Activated CD4-positive, alpha-beta T cell treated with anti-CD3 and anti-CD28 coated beads for 24 hours (primary cell): ENCODE measurements at regions not wholly inside any gene's neighbourhood (a gene's known extent, or its start where the extent isn't known, plus 50 kb on each side); places are given as distances from the start of the nearest gene placed in this dataset.
"Not testable (repeated sequence)": the region's sequence is repeated elsewhere in the genome, so short reads cannot be mapped to it uniquely, and the experiment has no call there.

Experiments
- DNase-seq, 2 donors: peaks; one replicate each; pipeline ENCODE4 v3.0.0-alpha.2; 2020; ENCODE audit warnings: low read depth in 2 of 2

- no peak for DNase-seq
These were observed 405.5 kb downstream of the MIAT start for GRCh38 chr22:27062910-27063309.

DNA sequence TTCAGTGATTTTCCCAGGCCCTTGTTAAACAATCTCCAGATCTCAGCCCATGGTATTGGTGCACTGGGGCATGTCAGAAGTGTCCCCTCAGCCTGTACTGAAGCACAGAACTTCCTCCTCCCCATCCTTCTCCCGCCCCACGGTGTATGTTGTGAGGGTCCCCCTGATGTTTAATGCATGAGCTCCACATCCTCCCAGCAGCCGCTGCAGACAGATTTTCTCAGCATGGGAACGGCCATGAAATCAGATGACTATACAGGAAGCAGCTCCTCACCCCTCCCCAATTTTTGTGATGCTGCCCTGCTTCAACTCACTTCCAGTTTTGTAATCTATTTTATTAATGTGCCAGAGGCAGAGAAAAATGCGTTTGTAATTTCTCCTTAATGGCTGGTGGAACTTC lies 406.0 kb downstream of the MIAT start:
- no peak for DNase-seq

- no peak for DNase-seq
These were observed 406.5 kb downstream of the MIAT start for GRCh38 chr22:27063841-27064240.

DNA sequence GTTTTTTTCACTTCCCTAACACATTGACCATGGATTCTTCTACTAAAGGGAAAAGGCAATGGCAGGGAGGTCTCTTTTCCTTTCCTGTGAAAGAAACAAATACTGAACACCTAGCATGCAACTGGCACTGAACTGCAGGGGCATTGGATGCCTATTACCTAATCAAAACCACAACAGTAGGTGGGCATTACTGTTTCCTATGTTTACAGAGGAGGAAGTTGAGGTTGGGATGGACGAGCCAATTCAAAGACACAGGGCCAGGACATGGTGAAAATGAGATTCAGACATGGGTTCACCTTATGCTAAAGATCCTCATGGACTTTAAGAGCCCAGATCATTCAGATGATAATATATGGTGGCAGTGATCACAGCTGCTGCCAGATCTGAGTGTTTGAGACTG lies 407.0 kb downstream of the MIAT start:
- no peak for DNase-seq

DNA sequence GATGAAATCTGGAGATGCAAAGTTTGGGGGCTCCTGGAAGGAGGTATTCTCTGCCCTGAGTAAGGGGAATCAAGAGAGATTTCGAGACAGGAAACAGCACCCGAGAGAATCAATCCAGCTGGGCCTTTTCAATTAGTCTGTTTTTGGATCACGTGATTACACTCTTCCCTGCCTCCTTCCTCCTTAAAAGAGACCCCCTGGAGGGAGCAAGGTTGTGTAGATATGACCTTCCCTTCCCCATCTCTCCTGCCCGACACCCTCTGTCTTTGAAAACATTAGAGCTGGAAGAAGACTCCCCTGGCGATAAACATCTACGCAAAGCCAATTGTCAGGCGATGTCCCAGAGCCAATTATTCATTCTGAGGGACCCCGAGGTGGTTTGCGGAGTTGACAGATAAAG lies 407.9 kb downstream of the MIAT start:
- DNase-seq = no peak

GRCh38 chr22:27066856-27067255 lies 409.5 kb downstream of the MIAT start:
- no peak for DNase-seq

- no peak for DNase-seq
These were observed 410.7 kb downstream of the MIAT start for GRCh38 chr22:27068121-27068520.

- DNase-seq = no peak
These were observed 413.2 kb downstream of the MIAT start for GRCh38 chr22:27070594-27070993.

DNA sequence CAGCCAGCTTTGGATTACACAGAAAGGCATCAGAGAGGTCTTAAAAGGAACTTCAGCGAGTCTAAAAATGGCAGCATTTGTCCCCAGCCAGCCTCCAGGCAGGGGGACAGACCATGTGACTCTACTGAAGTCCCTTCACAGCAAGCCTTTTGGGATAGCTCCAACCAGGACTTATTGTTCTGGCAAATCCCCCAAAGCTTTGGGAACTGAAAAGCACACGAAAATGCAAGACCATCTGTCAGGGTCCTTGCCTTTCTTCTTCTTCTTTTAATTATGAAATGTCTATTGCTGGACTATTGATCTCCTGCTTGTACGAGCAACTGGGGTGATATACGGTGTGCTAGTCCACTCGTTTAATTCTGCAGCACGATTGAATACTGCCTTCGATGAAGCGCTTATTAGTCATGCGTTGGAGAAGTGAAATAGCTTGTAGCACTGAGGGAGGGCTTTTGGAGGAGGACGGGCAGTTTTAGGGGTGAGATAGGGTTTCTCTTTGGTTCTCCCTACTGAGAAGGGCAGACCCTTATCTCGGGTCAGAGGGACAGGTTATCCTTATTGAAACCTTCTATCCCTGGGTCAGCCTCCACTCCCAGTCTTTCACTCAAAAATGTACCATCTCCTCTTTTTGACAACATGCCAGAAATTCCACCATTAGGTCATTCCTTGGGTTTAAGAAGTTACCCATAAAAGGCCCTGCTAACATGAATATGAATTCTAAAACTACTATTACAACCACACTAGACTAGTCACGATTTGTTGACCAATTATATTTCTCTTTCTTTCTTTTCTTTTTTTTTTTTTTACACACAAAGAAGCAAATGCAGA lies 416.4 kb downstream of the MIAT start:
- no peak for DNase-seq

DNA sequence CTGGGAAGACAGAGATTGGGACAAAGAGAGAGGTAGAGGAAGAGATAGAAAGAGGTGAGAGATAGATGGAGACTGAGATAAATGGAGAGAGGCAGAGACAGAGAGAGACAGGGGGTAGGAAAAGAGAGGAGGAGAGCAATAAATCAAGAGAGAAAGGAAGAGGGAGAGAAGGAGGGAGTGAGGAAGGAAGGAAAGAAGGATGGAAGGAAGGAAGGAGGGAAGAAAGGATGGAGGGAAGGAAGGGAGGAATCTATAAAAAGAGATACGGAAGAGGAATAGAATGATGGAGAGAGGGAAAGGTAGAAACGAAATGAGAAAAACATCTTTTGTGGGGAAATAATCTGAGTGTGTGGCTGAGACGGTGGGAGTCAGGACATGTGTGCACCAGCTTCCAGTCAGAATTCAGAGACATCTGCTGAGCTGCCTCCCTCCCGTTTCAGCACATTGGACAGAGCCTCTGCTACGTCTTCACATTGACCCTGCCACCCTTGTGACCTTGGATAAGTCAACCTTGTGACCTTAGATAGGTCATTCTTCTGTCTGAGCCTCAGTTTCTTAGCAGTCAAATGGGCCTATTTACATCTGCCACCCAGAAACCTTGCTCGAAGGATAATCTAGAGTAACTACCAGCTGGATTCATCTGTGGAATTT lies 417.8 kb downstream of the MIAT start:
- DNase-seq = no peak

DNA sequence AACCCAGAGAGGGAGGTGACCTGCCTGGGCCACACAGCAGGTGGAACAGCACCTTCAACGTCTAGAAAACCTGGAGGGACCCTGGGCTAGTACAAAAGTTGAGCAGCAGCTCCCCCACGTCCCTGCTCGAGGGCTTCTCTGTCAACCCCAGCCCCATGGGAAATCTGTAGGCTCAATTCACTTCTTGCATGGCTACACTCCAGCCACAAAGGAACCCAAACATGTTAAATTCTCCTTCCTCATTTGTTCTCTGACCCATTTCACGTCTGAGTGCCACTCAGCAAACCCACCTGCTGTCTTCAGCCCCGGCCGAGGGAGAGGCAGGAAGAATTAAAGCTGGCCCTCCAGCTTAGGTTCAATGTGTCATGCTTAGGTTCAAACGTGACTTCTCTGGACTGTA lies 418.5 kb downstream of the MIAT start:
- DNase-seq = no peak

DNA sequence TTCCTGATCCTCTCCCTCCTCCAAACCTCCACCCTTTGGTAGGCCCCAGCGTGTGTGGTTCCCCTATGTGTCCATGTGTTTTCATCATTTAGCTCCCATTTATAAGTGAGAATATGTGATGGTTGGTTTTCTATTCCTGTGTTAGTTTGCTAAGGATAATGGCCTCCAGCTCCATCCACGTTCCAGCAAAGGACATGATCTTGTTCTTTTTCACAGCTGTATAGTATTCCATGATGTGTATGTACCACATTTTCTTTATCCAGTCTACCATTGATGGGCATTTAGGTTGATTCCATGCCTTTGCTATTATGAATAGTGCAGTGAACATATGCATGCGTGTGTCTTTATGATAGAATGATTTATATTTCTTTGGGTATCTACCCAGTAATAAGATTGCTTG lies 420.7 kb downstream of the MIAT start:
- DNase-seq = not testable (repeated sequence)

GRCh38 chr22:27080036-27080578 lies 422.7 kb downstream of the MIAT start:
- no peak for DNase-seq

GRCh38 chr22:27080863-27081262 lies 423.5 kb downstream of the MIAT start:
- no peak for DNase-seq

DNA sequence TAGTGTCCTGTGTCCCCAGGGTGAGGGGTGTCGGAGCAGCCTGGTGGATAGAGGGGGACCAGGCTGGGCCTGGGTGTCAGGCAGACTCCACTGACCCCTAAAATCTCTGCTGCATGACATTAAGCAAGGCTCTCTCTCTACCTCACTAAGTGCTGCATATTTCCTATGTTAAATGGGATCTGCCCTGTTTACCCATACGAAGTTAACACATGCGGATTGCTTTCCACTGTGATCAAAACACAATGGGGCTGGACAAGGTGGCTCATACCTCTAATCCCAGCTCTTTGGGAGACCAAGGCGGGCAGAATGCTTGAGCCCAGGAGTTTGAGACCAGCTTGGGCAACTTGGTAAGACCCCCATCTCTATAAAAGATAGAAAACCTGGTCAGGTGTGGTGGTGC lies 426.2 kb downstream of the MIAT start:
- DNase-seq = no peak

DNA sequence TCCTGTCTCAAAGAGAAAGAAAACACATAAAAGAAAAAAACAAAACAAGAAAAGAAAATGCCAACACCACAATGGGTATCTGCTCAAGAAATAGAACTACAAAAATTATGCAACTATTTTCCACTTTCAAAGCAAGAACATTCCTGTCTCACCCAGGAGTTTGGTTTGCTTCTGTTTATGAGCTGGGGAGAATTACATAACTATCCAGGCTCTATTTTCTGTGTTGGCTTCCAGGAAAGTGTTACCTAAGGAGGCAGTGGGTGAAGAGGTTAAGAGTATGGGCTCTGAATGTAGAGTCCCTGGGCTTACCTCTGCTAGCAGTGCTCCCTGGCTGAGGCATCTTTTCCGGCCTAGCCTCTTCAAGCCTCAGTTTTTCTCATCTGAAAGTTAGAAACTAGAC lies 426.7 kb downstream of the MIAT start:
- DNase-seq = no peak

DNA sequence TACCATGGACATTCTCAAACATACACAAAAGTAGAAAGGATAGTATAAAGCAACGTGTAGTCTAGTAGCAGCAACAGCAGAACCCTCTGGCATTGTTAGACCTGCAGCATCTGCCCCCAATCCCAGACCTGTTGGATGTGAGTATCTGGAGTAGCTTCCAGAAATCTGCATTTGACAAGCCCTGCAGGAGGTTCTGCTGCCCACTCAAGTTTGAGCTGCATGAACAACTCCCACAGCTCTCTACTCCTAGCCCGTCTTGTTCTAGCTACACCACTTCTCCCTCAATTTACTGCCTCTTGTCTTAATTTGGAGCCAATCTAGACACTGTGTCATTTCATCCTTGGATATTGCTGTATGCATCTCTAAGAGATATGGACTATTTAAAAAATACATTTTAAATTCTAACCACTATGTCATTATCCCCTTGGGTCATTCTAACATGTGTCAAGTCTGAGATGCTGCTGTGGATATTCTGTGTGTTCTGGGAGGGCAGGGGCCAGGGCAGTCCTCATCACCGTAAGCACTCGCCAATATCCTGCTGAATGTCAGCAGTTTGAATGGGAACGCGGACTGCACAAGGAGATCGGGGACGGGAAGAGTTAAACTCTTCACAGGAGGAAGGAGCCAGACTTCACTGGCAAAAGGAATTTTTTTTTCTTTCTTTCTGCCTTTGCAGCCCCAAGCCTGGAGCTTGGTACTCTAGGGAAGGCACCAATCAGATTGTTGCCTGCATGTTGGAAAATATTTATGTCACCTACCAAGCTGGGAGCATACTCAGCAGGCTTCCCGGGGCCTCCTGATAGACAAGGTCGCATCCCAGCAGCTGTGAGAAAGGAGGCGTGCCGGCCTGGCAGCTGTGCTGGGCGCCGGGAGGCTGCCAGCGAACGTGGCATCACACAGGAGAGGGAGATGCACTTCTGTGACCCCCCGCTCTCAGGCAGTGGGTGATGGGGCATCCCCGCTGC lies 429.0 kb downstream of the MIAT start:
- DNase-seq = no peak

GRCh38 chr22:27087051-27087450 lies 429.7 kb downstream of the MIAT start:
- no peak for DNase-seq

DNA sequence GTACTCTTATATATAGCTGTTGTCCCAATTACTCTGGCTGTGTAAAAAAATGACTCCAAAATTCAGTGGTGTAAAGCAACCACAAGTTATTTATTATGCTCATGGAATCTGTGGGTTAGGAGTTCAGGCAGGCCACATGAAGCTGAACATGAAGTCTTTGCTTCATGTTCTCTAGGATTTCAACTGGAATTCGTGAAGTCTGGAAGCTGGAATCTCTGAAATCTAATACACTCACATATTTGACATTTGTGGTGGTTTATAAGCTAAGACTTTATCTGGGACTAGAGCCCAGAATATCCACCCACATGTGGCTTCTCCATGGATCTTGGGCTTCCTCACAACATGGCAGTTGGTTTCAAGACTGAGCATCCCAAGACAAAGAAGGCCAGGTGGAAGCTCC lies 430.6 kb downstream of the MIAT start:
- DNase-seq = no peak

GRCh38 chr22:27089264-27089663 lies 431.9 kb downstream of the MIAT start:
- DNase-seq = no peak

DNA sequence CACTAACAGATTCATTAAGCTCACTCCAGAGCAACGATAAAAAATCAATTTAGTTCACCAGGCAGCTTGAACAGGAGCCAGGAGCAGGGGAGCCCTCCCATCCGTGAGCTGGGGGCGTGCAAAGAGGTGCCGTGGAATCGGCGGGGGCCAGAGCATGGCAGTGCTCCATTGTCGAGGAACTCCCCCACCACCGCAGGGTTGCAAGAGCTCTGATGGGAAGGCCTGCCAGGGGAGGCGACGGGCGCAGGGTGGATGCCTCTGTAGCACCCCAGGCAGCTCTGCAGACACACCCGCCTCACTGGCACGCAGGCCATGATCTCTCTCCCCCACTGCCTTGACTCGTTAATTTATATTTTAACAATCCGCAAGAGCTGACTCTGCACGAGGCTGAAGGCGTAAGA lies 433.2 kb downstream of the MIAT start:
- no peak for DNase-seq

- no peak for DNase-seq
These were observed 436.0 kb downstream of the MIAT start for GRCh38 chr22:27093422-27093821.
